ENCODE measurements at regions not wholly inside any gene's neighbourhood (a gene's known extent, or its start where the extent isn't known, plus 50 kb on each side); places are given as distances from the start of the nearest gene placed in this dataset.

- FAIRE-seq: no peak
- H3K9me1 ChIP-seq (replicated peaks; ENCODE audit: control insufficient read depth, extremely low read depth, insufficient read depth, low read length): no peaks in the 10 kb centered on the region
- H4K20me1 ChIP-seq (replicated peaks; ENCODE audit: control insufficient read depth, extremely low read depth, insufficient read depth, low read length): no peaks in the 10 kb centered on the region
- H3K79me2 ChIP-seq (ENCODE audit: control insufficient read depth, insufficient read depth, low read length): no peaks in the 10 kb centered on the region
- DNase-seq (ENCODE audit: low read depth, low spot score): no peak
- no peak overlapping the region for H3K27ac ChIP-seq (ENCODE audit: insufficient read depth, low read depth, low read length)
- H3K4me3 ChIP-seq (replicated peaks in 1 of 3; ENCODE audit: insufficient read depth in 1 of 3, low read depth in 1 of 3, low read length in 3 of 3): no peak overlapping the region
- ChIA-PET CTCF (no interaction called here), POLR2A (no interaction called here)
- no peak overlapping the region for H3K9ac ChIP-seq (replicated peaks; ENCODE audit: extremely low read depth, insufficient read depth, low read length)
- dilution Hi-C loops (cut with MboI; ENCODE audit: extremely low pct_ligation_motif_present, low sequenced_read_pairs) (no loop called here), intact Hi-C loops (cut with micrococcal nuclease) (no loop called here)
- no peak overlapping the region for H2AFZ ChIP-seq (ENCODE audit: low read depth, low read length)
- H3K27me3 ChIP-seq (ENCODE audit: control insufficient read depth in 2 of 2, insufficient read depth in 2 of 2, low read length in 2 of 2): no peaks in the 10 kb centered on the region
- no peaks in the 10 kb centered on the region for H3K36me3 ChIP-seq (ENCODE audit: control insufficient read depth in 2 of 2, extremely low read depth in 1 of 2, insufficient read depth in 2 of 2, low read length in 2 of 2)
- H3K4me2 ChIP-seq (ENCODE audit: insufficient read depth, low read length): no peak overlapping the region
- TF ChIP-seq JUN (IDR thresholded peaks at IDR 0.05; ENCODE audit: borderline replicate concordance, insufficient read depth, insufficient read length, low read depth) (no peak), FOS (IDR thresholded peaks at IDR 0.05; ENCODE audit: borderline replicate concordance, insufficient read depth, low read length) (no peak), MYC (IDR thresholded peaks at IDR 0.05; ENCODE audit: low read depth, low read length) (no peak), MAX (IDR thresholded peaks at IDR 0.05; ENCODE audit: insufficient read depth, insufficient read length) (no peak), POLR2AphosphoS5 (IDR thresholded peaks at IDR 0.05; ENCODE audit: insufficient read depth, low read depth, low read length) (no peak), GATA2 (IDR thresholded peaks at IDR 0.05; ENCODE audit: insufficient read depth, insufficient read length, low read depth, low read length) (no peak), EZH2 (IDR thresholded peaks at IDR 0.05; ENCODE audit: borderline replicate concordance, low read depth, low read length, severe bottlenecking) (no peak), CTCF (IDR thresholded peaks at IDR 0.05; ENCODE audit: extremely low read depth in 1 of 2, insufficient read depth in 1 of 2, low read depth in 1 of 2, low read length in 2 of 2) (no peak), POLR2A (IDR thresholded peaks at IDR 0.05; ENCODE audit: low read depth, low read length) (no peak)
- H3K4me1 ChIP-seq (ENCODE audit: control insufficient read depth, extremely low read depth, insufficient read depth, low read length): no peaks in the 10 kb centered on the region
- no peaks in the 10 kb centered on the region for H3K9me3 ChIP-seq (replicated peaks; ENCODE audit: control insufficient read depth, insufficient read depth, low read length)
- no TSS peak for BruUV-seq (replicated peaks)
Measured at GRCh38 chr5:107072967-107073366, 597.8 kb downstream of the EFNA5 start.

Data from endothelial cell of umbilical vein (primary cell).